EL (cell line): ENCODE measurements at regions not wholly inside any gene's neighbourhood (a gene's known extent, or its start where the extent isn't known, plus 50 kb on each side); places are given as distances from the start of the nearest gene placed in this dataset.

Experiments
- DNase-seq: peaks from one replicate; pipeline ENCODE4 v3.0.0-alpha.2; 2016

GRCh38 chr15:95422255-95422654, 908.2 kb upstream of the NR2F2 start:
- DNase-seq = no peak

- DNase-seq = no peak
Observed at GRCh38 chr15:95425859-95426258, 904.6 kb upstream of the NR2F2 start.

- no peak for DNase-seq
Observed at GRCh38 chr15:95429345-95429744, 901.2 kb upstream of the NR2F2 start.

GRCh38 chr15:95431518-95431917, 899.0 kb upstream of the NR2F2 start:
- no peak for DNase-seq

- no peak for DNase-seq
Observed at GRCh38 chr15:95432878-95433405, 897.6 kb upstream of the NR2F2 start.

GRCh38 chr15:95439922-95440376, 890.6 kb upstream of the NR2F2 start:
- peak; percentile 14 for DNase-seq

GRCh38 chr15:95440712-95441111, 889.8 kb upstream of the NR2F2 start:
- no peak for DNase-seq

- no peak for DNase-seq
Observed at GRCh38 chr15:95442107-95442719, 888.3 kb upstream of the NR2F2 start.

- DNase-seq = no peak
Observed at GRCh38 chr15:95444860-95445259, 885.6 kb upstream of the NR2F2 start.

GRCh38 chr15:95446854-95447253, 883.6 kb upstream of the NR2F2 start:
- DNase-seq = no peak

- DNase-seq = no peak
Observed at GRCh38 chr15:95447486-95447885, 883.0 kb upstream of the NR2F2 start.

- DNase-seq = peak; percentile 59
Observed at GRCh38 chr15:95448531-95449229, 881.8 kb upstream of the NR2F2 start.

GRCh38 chr15:95449230-95449628, 881.3 kb upstream of the NR2F2 start:
- DNase-seq = no peak

- no peak for DNase-seq
Observed at GRCh38 chr15:95450413-95450812, 880.1 kb upstream of the NR2F2 start.

GRCh38 chr15:95451938-95452337, 878.6 kb upstream of the NR2F2 start:
- DNase-seq = no peak

GRCh38 chr15:95454403-95455262, 875.9 kb upstream of the NR2F2 start:
- DNase-seq = no peak

GRCh38 chr15:95457520-95457919, 873.0 kb upstream of the NR2F2 start:
- no peak for DNase-seq

- DNase-seq = no peak
Observed at GRCh38 chr15:95458721-95459120, 871.8 kb upstream of the NR2F2 start.

- no peak for DNase-seq
Observed at GRCh38 chr15:95459273-95459672, 871.2 kb upstream of the NR2F2 start.

GRCh38 chr15:95464509-95464908, 866.0 kb upstream of the NR2F2 start:
- no peak for DNase-seq

GRCh38 chr15:95468820-95469219, 861.7 kb upstream of the NR2F2 start:
- no peak for DNase-seq

GRCh38 chr15:95469496-95470000, 861.0 kb upstream of the NR2F2 start:
- no peak for DNase-seq

GRCh38 chr15:95470529-95470928, 860.0 kb upstream of the NR2F2 start:
- no peak for DNase-seq
